ENCODE measurements at regions not wholly inside any gene's neighbourhood (a gene's known extent, or its start where the extent isn't known, plus 50 kb on each side); places are given as distances from the start of the nearest gene placed in this dataset.

DNA sequence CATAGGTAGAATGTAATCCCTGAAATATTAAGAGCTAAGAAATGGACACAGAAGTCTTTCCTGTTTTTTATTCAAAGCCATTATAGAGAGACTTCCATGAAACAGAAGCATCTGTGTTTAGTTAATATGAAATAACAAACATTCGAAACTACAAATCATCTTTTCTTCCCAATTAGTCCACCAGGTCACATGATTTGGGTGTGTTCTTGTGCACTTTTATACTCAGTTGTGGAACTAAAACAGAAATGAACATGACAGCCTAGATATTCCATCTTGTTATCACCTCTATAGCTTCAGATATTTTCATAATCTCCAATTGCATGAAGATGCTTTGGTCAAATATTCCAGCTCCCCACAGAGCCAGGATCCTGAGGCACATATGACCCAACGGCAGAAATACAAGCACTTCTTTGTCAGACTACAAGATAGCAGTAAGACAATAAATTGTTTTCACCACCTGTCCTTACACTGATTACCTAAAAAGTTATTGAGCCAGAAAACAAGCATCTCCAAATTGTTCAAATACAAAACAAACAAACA, 116.8 kb upstream of the BEND6 start:
- POLR2A ChIA-PET, result no interaction called here
- intact Hi-C loops (cut with micrococcal nuclease; ENCODE audit: unreplicated experiment), result no loop called here
- ATAC-seq, result no peak

DNA sequence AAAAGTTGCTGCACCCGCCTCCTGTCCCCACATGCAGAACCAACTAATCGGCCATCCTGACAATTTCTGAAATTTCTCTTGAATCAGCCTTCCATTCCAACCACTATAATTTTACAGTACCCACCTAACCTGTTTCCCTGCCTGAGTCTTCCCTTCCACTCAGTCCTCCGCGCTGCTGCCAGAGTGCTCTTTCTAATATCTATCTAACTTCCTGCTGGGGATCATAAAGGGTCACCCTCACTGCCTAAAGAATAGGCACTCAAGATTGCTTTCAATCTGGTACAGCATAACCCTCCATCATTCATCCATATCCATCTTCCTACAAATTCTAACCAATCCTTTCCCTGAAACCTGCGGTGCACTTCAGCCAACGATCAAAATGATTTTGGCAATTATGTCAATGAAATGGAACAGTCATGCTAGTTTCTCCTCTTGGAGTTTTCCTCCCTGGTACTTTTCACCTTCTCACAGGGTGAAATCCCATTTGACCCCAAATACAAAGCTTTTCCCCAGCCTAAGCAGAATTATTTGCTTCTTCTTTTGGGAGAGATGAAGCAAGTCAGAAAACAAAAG, 117.5 kb upstream of the BEND6 start:
- Histone ChIP-seq H3K4me3 (replicated peaks in 1 of 3; ENCODE audit: insufficient read depth in 1 of 3, low read depth in 2 of 3, low read length in 3 of 3) (no peak overlapping the region), H3K9me3 (ENCODE audit: low read length) (no peaks in the 10 kb centered on the region), H4K20me1 (ENCODE audit: insufficient read depth, low read length) (no peaks in the 10 kb centered on the region), H3K27me3 (ENCODE audit: control insufficient read depth in 1 of 2, insufficient read depth in 2 of 2, low read length in 2 of 2) (no peaks in the 10 kb centered on the region), H3K79me2 (ENCODE audit: insufficient read depth, low read length) (no peaks in the 10 kb centered on the region), H3K27ac (ENCODE audit: extremely low read length, insufficient read depth, low read length) (no peak overlapping the region), H3K4me1 (ENCODE audit: insufficient read depth, low read length) (no peaks in the 10 kb centered on the region; the same call in 1 of the 2 replicates), H2AFZ (ENCODE audit: low read length) (no peak overlapping the region), H3K36me3 (replicated peaks in 1 of 2; ENCODE audit: control insufficient read depth in 1 of 2, insufficient read depth in 2 of 2, low read length in 2 of 2) (no peaks in the 10 kb centered on the region), H3K9ac (ENCODE audit: insufficient read depth, low read depth, low read length) (no peak overlapping the region), H3K4me2 (ENCODE audit: low read depth, low read length) (no peak overlapping the region)
- intact Hi-C loops (cut with micrococcal nuclease; ENCODE audit: unreplicated experiment) (no loop called here), in situ Hi-C loops (cut with HindIII; ENCODE audit: extremely low pct_ligation_motif_present, low pct_unique_long_range_greater_than_20kb) (no loop called here)
- ChIA-PET CTCF (ENCODE audit: low intra/inter-chr PET ratio, low total read pairs) (no interaction called here), POLR2A (no interaction called here)
- no peak for FAIRE-seq
- 87% methylated on average over 6 of the region's 6 CpGs for WGBS (ENCODE audit: low lambda C conversion rate)
- no peak for DNase-seq (ENCODE audit: low spot score)
- no peak for ATAC-seq
- no TSS peak for BruUV-seq (replicated peaks)
- TF ChIP-seq SALL2 (CRISPR knock-in tag; IDR thresholded peaks at IDR 0.05), result no peak
- no peak for TF ChIP-seq SALL1 (CRISPR knock-in tag; IDR thresholded peaks at IDR 0.05)
- no peak for TF ChIP-seq ZBTB8A (CRISPR knock-in tag; IDR thresholded peaks at IDR 0.05; ENCODE audit: borderline replicate concordance, low read depth)
- TF ChIP-seq MTA1 (CRISPR knock-in tag; IDR thresholded peaks at IDR 0.05; ENCODE audit: borderline replicate concordance), result no peak
- no peak for TF ChIP-seq HNRNPH1 (optimal IDR thresholded peaks at IDR 0.05; ENCODE audit: low read depth, low read length)
- TF ChIP-seq, protein P1, sequence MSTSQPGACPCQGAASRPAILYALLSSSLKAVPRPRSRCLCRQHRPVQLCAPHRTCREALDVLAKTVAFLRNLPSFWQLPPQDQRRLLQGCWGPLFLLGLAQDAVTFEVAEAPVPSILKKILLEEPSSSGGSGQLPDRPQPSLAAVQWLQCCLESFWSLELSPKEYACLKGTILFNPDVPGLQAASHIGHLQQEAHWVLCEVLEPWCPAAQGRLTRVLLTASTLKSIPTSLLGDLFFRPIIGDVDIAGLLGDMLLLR (CRISPR knock-in tag; IDR thresholded peaks at IDR 0.05), result no peak
- TF ChIP-seq, protein P2, sequence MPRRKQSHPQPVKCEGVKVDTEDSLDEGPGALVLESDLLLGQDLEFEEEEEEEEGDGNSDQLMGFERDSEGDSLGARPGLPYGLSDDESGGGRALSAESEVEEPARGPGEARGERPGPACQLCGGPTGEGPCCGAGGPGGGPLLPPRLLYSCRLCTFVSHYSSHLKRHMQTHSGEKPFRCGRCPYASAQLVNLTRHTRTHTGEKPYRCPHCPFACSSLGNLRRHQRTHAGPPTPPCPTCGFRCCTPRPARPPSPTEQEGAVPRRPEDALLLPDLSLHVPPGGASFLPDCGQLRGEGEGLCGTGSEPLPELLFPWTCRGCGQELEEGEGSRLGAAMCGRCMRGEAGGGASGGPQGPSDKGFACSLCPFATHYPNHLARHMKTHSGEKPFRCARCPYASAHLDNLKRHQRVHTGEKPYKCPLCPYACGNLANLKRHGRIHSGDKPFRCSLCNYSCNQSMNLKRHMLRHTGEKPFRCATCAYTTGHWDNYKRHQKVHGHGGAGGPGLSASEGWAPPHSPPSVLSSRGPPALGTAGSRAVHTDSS (CRISPR knock-in tag; conservative IDR thresholded peaks at IDR 0.05), result no peak
- no peak for TF ChIP-seq ZC3H4 (CRISPR knock-in tag; IDR thresholded peaks at IDR 0.05; ENCODE audit: borderline replicate concordance)
- TF ChIP-seq, protein P3, sequence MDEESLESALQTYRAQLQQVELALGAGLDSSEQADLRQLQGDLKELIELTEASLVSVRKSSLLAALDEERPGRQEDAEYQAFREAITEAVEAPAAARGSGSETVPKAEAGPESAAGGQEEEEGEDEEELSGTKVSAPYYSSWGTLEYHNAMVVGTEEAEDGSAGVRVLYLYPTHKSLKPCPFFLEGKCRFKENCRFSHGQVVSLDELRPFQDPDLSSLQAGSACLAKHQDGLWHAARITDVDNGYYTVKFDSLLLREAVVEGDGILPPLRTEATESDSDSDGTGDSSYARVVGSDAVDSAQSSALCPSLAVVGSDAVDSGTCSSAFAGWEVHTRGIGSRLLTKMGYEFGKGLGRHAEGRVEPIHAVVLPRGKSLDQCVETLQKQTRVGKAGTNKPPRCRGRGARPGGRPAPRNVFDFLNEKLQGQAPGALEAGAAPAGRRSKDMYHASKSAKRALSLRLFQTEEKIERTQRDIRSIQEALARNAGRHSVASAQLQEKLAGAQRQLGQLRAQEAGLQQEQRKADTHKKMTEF (CRISPR knock-in tag; IDR thresholded peaks at IDR 0.05), result no peak
- TF ChIP-seq ATRX (CRISPR knock-in tag; IDR thresholded peaks at IDR 0.05; ENCODE audit: borderline replicate concordance), result no peak
- no peak for TF ChIP-seq ZNF354B (CRISPR knock-in tag; IDR thresholded peaks at IDR 0.05)
- TF ChIP-seq ZNF841 (CRISPR knock-in tag; IDR thresholded peaks at IDR 0.05; ENCODE audit: borderline replicate concordance), result no peak

More for the DNA sequence above, 116.8 kb upstream of the BEND6 start:
- CTCF ChIA-PET (ENCODE audit: low intra/inter-chr PET ratio, low total read pairs), result no interaction called here
- peaks cover 7% of the 10 kb centered on the region for H3K4me1 ChIP-seq (ENCODE audit: insufficient read depth, low read length)
- no peaks in the 10 kb centered on the region for H3K9me3 ChIP-seq (ENCODE audit: low read length)
- no peak overlapping the region for H3K4me3 ChIP-seq (replicated peaks in 1 of 3; ENCODE audit: insufficient read depth in 1 of 3, low read depth in 2 of 3, low read length in 3 of 3)
- peaks cover 2 to 6% of the 10 kb centered on the region in 2 experiments; a peak in 3 of 5 replicates for H3K27me3 ChIP-seq (ENCODE audit: control insufficient read depth in 1 of 2, insufficient read depth in 2 of 2, low read length in 2 of 2)
- no peak for FAIRE-seq
- BruUV-seq (replicated peaks), result no TSS peak
- in situ Hi-C loops (cut with HindIII; ENCODE audit: extremely low pct_ligation_motif_present, low pct_unique_long_range_greater_than_20kb), result no loop called here
- 28% methylated on average over 2 of the region's 2 CpGs for WGBS (ENCODE audit: low lambda C conversion rate)
- no peaks in the 10 kb centered on the region for H3K36me3 ChIP-seq (replicated peaks in 1 of 2; ENCODE audit: control insufficient read depth in 1 of 2, insufficient read depth in 2 of 2, low read length in 2 of 2)
- no peak for TF ChIP-seq NFE2 (CRISPR knock-in tag; IDR thresholded peaks at IDR 0.05)
- TF ChIP-seq, protein P4, sequence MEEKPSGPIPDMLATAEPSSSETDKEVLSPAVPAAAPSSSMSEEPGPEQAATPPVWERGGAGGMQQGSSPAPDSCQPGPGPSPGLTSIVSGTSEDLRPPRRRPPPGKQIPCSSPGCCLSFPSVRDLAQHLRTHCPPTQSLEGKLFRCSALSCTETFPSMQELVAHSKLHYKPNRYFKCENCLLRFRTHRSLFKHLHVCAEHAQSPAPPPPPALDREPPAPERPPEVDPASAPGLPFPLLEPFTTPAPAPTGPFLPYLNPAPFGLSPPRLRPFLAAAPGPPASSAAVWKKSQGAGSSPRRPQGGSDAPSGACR (CRISPR knock-in tag; IDR thresholded peaks at IDR 0.05), result no peak
- TF ChIP-seq SRF (IDR thresholded peaks at IDR 0.05; ENCODE audit: low read depth, low read length), result no peak
- no peak for TF ChIP-seq ZNF7 (CRISPR knock-in tag; IDR thresholded peaks at IDR 0.05)
- H3K9ac ChIP-seq (ENCODE audit: insufficient read depth, low read depth, low read length), result no peak overlapping the region
- no peak for DNase-seq (ENCODE audit: low spot score)
- no peaks in the 10 kb centered on the region for H3K79me2 ChIP-seq (ENCODE audit: insufficient read depth, low read length)
- no peak overlapping the region for H3K27ac ChIP-seq (ENCODE audit: extremely low read length, insufficient read depth, low read length)
- no peak overlapping the region for H2AFZ ChIP-seq (ENCODE audit: low read length)
- H3K4me2 ChIP-seq (ENCODE audit: low read depth, low read length), result no peak overlapping the region
- no peaks in the 10 kb centered on the region for H4K20me1 ChIP-seq (ENCODE audit: insufficient read depth, low read length)

All from HepG2 (cell line).